HepG2 (cell line): ENCODE measurements at regions not wholly inside any gene's neighbourhood (a gene's known extent, or its start where the extent isn't known, plus 50 kb on each side); places are given as distances from the start of the nearest gene placed in this dataset.

ENCODE experiments used
- ATAC-seq: fragments of 200-7000 bp; cut with Tn5 transposase; 3 replicates; pipeline ENCODE4 v1.9.1; 2020; ENCODE audit warnings: mild to moderate bottlenecking, moderate library complexity
- BruUV-seq: library from RNA; stranded (reverse); fragments of 400-500 nt; replicated peaks from 2 replicates; lab custom pipeline; 2021; lab: Mats Ljungman, UMichigan
- CTCF ChIA-PET: fragments of 300-600 bp; formaldehyde crosslinking; extraction: SDS; loops from one replicate; lab custom pipeline; 2021; ENCODE audit warnings: low total read pairs, inconsistent platforms, low intra/inter-chr PET ratio; lab: Yijun Ruan, JAX
- POLR2A ChIA-PET: fragments of 350-600 bp; sonication (Branson Sonifier 250); formaldehyde crosslinking; loops from one replicate; lab custom pipeline; 2020; ENCODE audit warnings: antibody characterized with exemption, inconsistent platforms; lab: Yijun Ruan, JAX
- DNase-seq: peaks from one replicate; pipeline ENCODE4 v3.0.0-alpha.2; 2015; ENCODE audit warnings: low spot score
- FAIRE-seq: peaks from 3 replicates; lab custom pipeline; 2011; peaks lifted over from hg19 to GRCh38; lab: Jason Lieb, UNC
- H2AFZ ChIP-seq: one replicate; pipeline ENCODE4 v1.6.1; 2011; ENCODE audit warnings: low read length, inconsistent platforms
- H3K27ac ChIP-seq: fragments of 300-600 bp; 3 replicates; pipeline ENCODE4 v1.8.0; 2011; ENCODE audit warnings: mixed run types, mild to moderate bottlenecking, mixed read lengths, low read length, inconsistent platforms; ENCODE audit not compliant: insufficient read depth; ENCODE audit errors: extremely low read length
- H3K27me3 ChIP-seq, 2 experiments: fragments of 200-600 bp in 1 of 2; 2 replicates in 1 of 2; 3 replicates in 1 of 2; pipeline versions ENCODE4 v1.6.0 to v1.8.0; 2011; ENCODE audit warnings: low read length in 2 of 2, mild to moderate bottlenecking in 2 of 2, moderate library complexity in 2 of 2, inconsistent platforms in 1 of 2; ENCODE audit not compliant: insufficient read depth in 2 of 2, control insufficient read depth in 1 of 2
- H3K36me3 ChIP-seq, 2 experiments: fragments of 200-600 bp in 1 of 2; replicated peaks in 1 of 2; 2 replicates in 1 of 2; 3 replicates in 1 of 2; pipeline versions ENCODE4 v1.5.1 to v1.8.0; 2011; ENCODE audit warnings: low read length in 2 of 2, inconsistent platforms in 1 of 2; ENCODE audit not compliant: insufficient read depth in 2 of 2, control insufficient read depth in 1 of 2
- H3K4me1 ChIP-seq: 2 replicates; pipeline ENCODE4 v1.5.1; 2012; ENCODE audit warnings: low read length, inconsistent platforms; ENCODE audit not compliant: insufficient read depth
- H3K4me2 ChIP-seq: 2 replicates; pipeline ENCODE4 v1.6.0; 2011; ENCODE audit warnings: low read depth, low read length, inconsistent platforms
- H3K4me3 ChIP-seq, 3 experiments: fragments of 200-600 bp in 1 of 3; sonication (generic), shearing (Covaris generic) in 1 of 3; replicated peaks in 1 of 3; 2 replicates each; pipeline ENCODE4 v1.5.1; 2011 to 2016; ENCODE audit warnings: low read length in 3 of 3, inconsistent platforms in 2 of 3, low read depth in 2 of 3, mild to moderate bottlenecking in 2 of 3, control low read depth in 1 of 3, mixed read lengths in 1 of 3; ENCODE audit not compliant: insufficient read depth in 1 of 3
- H3K79me2 ChIP-seq: one replicate; pipeline ENCODE4 v1.6.1; 2011; ENCODE audit warnings: low read length, inconsistent platforms; ENCODE audit not compliant: insufficient read depth
- H3K9ac ChIP-seq: 2 replicates; pipeline ENCODE4 v1.6.0; 2011; ENCODE audit warnings: mild to moderate bottlenecking, low read depth, low read length, inconsistent platforms; ENCODE audit not compliant: insufficient read depth
- H3K9me3 ChIP-seq: 2 replicates; pipeline ENCODE4 v1.5.1; 2012; ENCODE audit warnings: mild to moderate bottlenecking, low read length
- H4K20me1 ChIP-seq: 2 replicates; pipeline ENCODE4 v1.6.0; 2011; ENCODE audit warnings: inconsistent platforms, mild to moderate bottlenecking, low read length, moderate library complexity; ENCODE audit not compliant: insufficient read depth
- AHR ChIP-seq: IDR thresholded peaks from 2 replicates; pipeline ENCODE4 v1.6.1; 2018; ENCODE audit warnings: missing genetic modification reagents, missing compliant biosample characterization
- CENPT ChIP-seq: sonication (generic); formaldehyde crosslinking; IDR thresholded peaks from 2 replicates; pipeline ENCODE4 v1.8.0; 2022; ENCODE audit warnings: low read depth, mild to moderate bottlenecking, moderate library complexity, missing genetic modification reagents
- EP300 ChIP-seq, 3 experiments: sonication (generic) in 1 of 3; formaldehyde crosslinking in 1 of 3; IDR thresholded peaks; 2 replicates each; pipeline versions ENCODE4 v1.5.1 to v1.6.1; 2011 to 2020; ENCODE audit warnings: low read depth in 2 of 3, low read length in 2 of 3, borderline replicate concordance in 1 of 3, improper control_type of control experiment in 1 of 3, mild to moderate bottlenecking in 1 of 3, missing genetic modification reagents in 1 of 3, moderate library complexity in 1 of 3
- IKZF4 ChIP-seq: sonication (generic); formaldehyde crosslinking; IDR thresholded peaks from 2 replicates; pipeline ENCODE4 v1.5.1; 2020; ENCODE audit warnings: borderline replicate concordance, mild to moderate bottlenecking, low read depth, missing genetic modification reagents; ENCODE audit errors: not compliant biosample characterization
- KMT2A ChIP-seq: sonication (generic); formaldehyde crosslinking; IDR thresholded peaks from 2 replicates; pipeline ENCODE4 v1.4.0; 2020; ENCODE audit warnings: missing genetic modification reagents
- POGZ ChIP-seq: sonication (generic); formaldehyde crosslinking; IDR thresholded peaks from 2 replicates; pipeline ENCODE4 v1.4.0; 2020; ENCODE audit warnings: mild to moderate bottlenecking, missing genetic modification reagents
- REXO4 ChIP-seq: sonication (generic); formaldehyde crosslinking; IDR thresholded peaks from 2 replicates; pipeline ENCODE4 v1.8.0; 2022; ENCODE audit warnings: missing genetic modification reagents, mild to moderate bottlenecking, borderline replicate concordance
- SCMH1 ChIP-seq: sonication (generic); formaldehyde crosslinking; IDR thresholded peaks from 2 replicates; pipeline ENCODE4 v1.9.0; 2021; ENCODE audit warnings: missing genetic modification reagents, mild to moderate bottlenecking, borderline replicate concordance
- ZNF572 ChIP-seq: sonication (generic); formaldehyde crosslinking; IDR thresholded peaks from 2 replicates; pipeline ENCODE4 v1.5.1; 2020; ENCODE audit warnings: mild to moderate bottlenecking, missing genetic modification reagents
- ZNF790 ChIP-seq: sonication (generic); formaldehyde crosslinking; IDR thresholded peaks from 2 replicates; pipeline ENCODE4 v1.8.0; 2022; ENCODE audit warnings: missing genetic modification reagents, mild to moderate bottlenecking, borderline replicate concordance
- WGBS: methylation state at CpG from one replicate; pipeline ENCODE4 v1.1.6; 2017; ENCODE audit warnings: low lambda C conversion rate; 5-methylcytosine and 5-hydroxymethylcytosine counted together
- in situ Hi-C: cut with HindIII; loops from 2 replicates; pipeline ENCODE4 v1.10.0; 2017; ENCODE audit warnings: low pct_unique_long_range_greater_than_20kb; ENCODE audit not compliant: extremely low pct_ligation_motif_present
- intact Hi-C: fragments of 100-400 bp; cut with micrococcal nuclease; formaldehyde crosslinking; loops from one replicate; pipeline ENCODE4 v1.10.0; 2022; ENCODE audit not compliant: unreplicated experiment
- TF ChIP-seq, protein P1 (sequence below): sonication (generic); formaldehyde crosslinking; IDR thresholded peaks from 2 replicates; pipeline ENCODE4 v1.4.0; 2020; ENCODE audit warnings: missing genetic modification reagents
- TF ChIP-seq, protein P2 (sequence below): sonication (generic); formaldehyde crosslinking; IDR thresholded peaks from 2 replicates; pipeline ENCODE4 v1.5.0; 2020; ENCODE audit warnings: mild to moderate bottlenecking, missing genetic modification reagents
- TF ChIP-seq, protein P3 (sequence below): sonication (generic); formaldehyde crosslinking; conservative IDR thresholded peaks from 2 replicates; pipeline ENCODE4 v1.8.1; 2023; ENCODE audit warnings: missing genetic modification reagents
- TF ChIP-seq, protein P4 (sequence below): IDR thresholded peaks from 2 replicates; pipeline ENCODE4 v1.6.1; 2016; ENCODE audit warnings: low read depth

DNA sequence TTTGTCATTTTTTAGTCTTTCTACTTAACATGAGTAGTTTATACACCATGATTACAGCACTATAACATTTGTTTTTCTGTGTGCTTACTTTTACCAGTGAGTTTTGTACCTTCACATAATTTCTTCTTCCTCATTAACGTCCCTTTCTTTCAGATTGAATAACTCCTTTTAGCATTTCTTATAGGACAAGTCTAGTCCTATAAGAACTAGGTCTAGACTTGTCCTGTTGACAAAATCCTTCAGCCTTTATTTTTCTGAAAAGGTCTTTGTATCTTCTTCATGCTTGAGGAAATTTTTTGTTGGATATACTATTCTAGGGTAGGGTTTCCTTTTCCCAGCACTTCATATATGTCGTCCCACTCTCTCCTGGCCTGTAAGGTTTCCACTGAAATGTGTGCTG, 253.3 kb upstream of the ARHGAP24 start:
- TF ChIP-seq EP300 (IDR thresholded peaks at IDR 0.05; ENCODE audit: low read depth in 2 of 2, low read length in 2 of 2) (no peak), EP300 (CRISPR knock-in tag; IDR thresholded peaks at IDR 0.05; ENCODE audit: borderline replicate concordance) (no peak), IKZF4 (CRISPR knock-in tag) (no peak), REXO4 (CRISPR knock-in tag) (no peak), POGZ (no peak), AHR (CRISPR knock-in tag) (no peak), ZNF790 (no peak), ZNF572 (no peak), CENPT (CRISPR knock-in tag) (no peak), KMT2A (CRISPR knock-in tag) (no peak), SCMH1 (CRISPR knock-in tag) (no peak)
- TF ChIP-seq, protein P1, sequence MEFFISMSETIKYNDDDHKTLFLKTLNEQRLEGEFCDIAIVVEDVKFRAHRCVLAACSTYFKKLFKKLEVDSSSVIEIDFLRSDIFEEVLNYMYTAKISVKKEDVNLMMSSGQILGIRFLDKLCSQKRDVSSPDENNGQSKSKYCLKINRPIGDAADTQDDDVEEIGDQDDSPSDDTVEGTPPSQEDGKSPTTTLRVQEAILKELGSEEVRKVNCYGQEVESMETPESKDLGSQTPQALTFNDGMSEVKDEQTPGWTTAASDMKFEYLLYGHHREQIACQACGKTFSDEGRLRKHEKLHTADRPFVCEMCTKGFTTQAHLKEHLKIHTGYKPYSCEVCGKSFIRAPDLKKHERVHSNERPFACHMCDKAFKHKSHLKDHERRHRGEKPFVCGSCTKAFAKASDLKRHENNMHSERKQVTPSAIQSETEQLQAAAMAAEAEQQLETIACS (CRISPR knock-in tag), result no peak
- TF ChIP-seq, protein P2, sequence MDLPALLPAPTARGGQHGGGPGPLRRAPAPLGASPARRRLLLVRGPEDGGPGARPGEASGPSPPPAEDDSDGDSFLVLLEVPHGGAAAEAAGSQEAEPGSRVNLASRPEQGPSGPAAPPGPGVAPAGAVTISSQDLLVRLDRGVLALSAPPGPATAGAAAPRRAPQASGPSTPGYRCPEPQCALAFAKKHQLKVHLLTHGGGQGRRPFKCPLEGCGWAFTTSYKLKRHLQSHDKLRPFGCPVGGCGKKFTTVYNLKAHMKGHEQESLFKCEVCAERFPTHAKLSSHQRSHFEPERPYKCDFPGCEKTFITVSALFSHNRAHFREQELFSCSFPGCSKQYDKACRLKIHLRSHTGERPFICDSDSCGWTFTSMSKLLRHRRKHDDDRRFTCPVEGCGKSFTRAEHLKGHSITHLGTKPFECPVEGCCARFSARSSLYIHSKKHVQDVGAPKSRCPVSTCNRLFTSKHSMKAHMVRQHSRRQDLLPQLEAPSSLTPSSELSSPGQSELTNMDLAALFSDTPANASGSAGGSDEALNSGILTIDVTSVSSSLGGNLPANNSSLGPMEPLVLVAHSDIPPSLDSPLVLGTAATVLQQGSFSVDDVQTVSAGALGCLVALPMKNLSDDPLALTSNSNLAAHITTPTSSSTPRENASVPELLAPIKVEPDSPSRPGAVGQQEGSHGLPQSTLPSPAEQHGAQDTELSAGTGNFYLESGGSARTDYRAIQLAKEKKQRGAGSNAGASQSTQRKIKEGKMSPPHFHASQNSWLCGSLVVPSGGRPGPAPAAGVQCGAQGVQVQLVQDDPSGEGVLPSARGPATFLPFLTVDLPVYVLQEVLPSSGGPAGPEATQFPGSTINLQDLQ, result no peak
- TF ChIP-seq, protein P3, sequence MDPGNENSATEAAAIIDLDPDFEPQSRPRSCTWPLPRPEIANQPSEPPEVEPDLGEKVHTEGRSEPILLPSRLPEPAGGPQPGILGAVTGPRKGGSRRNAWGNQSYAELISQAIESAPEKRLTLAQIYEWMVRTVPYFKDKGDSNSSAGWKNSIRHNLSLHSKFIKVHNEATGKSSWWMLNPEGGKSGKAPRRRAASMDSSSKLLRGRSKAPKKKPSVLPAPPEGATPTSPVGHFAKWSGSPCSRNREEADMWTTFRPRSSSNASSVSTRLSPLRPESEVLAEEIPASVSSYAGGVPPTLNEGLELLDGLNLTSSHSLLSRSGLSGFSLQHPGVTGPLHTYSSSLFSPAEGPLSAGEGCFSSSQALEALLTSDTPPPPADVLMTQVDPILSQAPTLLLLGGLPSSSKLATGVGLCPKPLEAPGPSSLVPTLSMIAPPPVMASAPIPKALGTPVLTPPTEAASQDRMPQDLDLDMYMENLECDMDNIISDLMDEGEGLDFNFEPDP (CRISPR knock-in tag), result no peak
- TF ChIP-seq, protein P4, sequence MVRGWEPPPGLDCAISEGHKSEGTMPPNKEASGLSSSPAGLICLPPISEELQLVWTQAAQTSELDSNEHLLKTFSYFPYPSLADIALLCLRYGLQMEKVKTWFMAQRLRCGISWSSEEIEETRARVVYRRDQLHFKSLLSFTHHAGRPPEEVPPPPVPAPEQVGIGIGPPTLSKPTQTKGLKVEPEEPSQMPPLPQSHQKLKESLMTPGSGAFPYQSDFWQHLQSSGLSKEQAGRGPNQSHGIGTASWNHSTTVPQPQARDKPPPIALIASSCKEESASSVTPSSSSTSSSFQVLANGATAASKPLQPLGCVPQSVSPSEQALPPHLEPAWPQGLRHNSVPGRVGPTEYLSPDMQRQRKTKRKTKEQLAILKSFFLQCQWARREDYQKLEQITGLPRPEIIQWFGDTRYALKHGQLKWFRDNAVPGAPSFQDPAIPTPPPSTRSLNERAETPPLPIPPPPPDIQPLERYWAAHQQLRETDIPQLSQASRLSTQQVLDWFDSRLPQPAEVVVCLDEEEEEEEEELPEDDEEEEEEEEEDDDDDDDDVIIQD (CRISPR knock-in tag), result no peak
- no peak overlapping the region for H2AFZ ChIP-seq
- intact Hi-C loops, result no loop called here
- no peaks in the 10 kb centered on the region for H3K36me3 ChIP-seq
- H3K9me3 ChIP-seq, result peaks cover 53% of the 10 kb centered on the region
- no peaks in the 10 kb centered on the region for H4K20me1 ChIP-seq
- no peak for DNase-seq
- H3K4me1 ChIP-seq, result no peaks in the 10 kb centered on the region
- in situ Hi-C loops, result no loop called here
- ChIA-PET CTCF (no interaction called here), POLR2A (no interaction called here)
- H3K79me2 ChIP-seq, result no peaks in the 10 kb centered on the region
- no peaks in the 10 kb centered on the region for H3K27me3 ChIP-seq
- ATAC-seq, result no peak
- H3K27ac ChIP-seq, result no peak overlapping the region
- BruUV-seq, result no TSS peak
- 0% methylated on average over 2 of the region's 2 CpGs for WGBS
- H3K9ac ChIP-seq, result no peak overlapping the region
- H3K4me2 ChIP-seq, result no peak overlapping the region
- no peak for FAIRE-seq
- H3K4me3 ChIP-seq, result no peak overlapping the region
